ENCODE measurements at regions not wholly inside any gene's neighbourhood (a gene's known extent, or its start where the extent isn't known, plus 50 kb on each side); places are given as distances from the start of the nearest gene placed in this dataset.

DNA sequence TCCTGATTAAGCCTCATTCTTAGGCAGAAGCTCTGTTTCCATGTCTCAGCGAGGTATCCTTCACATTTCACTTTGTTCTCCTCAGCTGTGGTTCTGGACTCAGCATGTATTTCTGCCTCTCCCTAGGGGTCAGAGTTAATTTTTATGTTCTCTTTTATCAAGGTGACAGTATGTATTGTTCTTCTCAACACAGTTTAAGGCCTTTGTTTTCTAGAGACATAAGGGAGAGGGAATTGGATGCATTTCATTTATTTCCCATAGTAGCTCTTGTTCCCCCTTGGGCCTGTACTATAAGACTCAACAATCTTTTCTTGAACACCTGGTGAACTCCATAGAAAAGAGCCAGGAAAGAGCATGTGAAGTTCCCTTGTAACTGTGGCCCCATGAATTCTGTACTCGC, 214.3 kb downstream of the ZWINT start:
- TF ChIP-seq CREB5 (CRISPR knock-in tag; IDR thresholded peaks at IDR 0.05; ENCODE audit: low read depth) (no peak), CSRNP3 (CRISPR knock-in tag; IDR thresholded peaks at IDR 0.05) (no peak), ZFP30 (CRISPR knock-in tag; IDR thresholded peaks at IDR 0.05) (no peak), TSHZ2 (CRISPR knock-in tag; IDR thresholded peaks at IDR 0.05) (no peak), ARNTL (CRISPR knock-in tag; IDR thresholded peaks at IDR 0.05; ENCODE audit: borderline replicate concordance, low read depth) (no peak), SNAI2 (CRISPR knock-in tag; IDR thresholded peaks at IDR 0.05) (no peak), RARB (CRISPR knock-in tag; IDR thresholded peaks at IDR 0.05) (no peak), ZNF70 (CRISPR knock-in tag; IDR thresholded peaks at IDR 0.05) (no peak), POU6F1 (CRISPR knock-in tag; IDR thresholded peaks at IDR 0.05; ENCODE audit: borderline replicate concordance, low read depth) (no peak), GLIS3 (CRISPR knock-in tag; IDR thresholded peaks at IDR 0.05) (no peak), ZFP3 (CRISPR knock-in tag; IDR thresholded peaks at IDR 0.05) (no peak), ZC3H10 (CRISPR knock-in tag; IDR thresholded peaks at IDR 0.05) (no peak), ZNF565 (CRISPR knock-in tag; conservative IDR thresholded peaks at IDR 0.05; ENCODE audit: low read depth) (no peak)
- TF ChIP-seq, protein P1, sequence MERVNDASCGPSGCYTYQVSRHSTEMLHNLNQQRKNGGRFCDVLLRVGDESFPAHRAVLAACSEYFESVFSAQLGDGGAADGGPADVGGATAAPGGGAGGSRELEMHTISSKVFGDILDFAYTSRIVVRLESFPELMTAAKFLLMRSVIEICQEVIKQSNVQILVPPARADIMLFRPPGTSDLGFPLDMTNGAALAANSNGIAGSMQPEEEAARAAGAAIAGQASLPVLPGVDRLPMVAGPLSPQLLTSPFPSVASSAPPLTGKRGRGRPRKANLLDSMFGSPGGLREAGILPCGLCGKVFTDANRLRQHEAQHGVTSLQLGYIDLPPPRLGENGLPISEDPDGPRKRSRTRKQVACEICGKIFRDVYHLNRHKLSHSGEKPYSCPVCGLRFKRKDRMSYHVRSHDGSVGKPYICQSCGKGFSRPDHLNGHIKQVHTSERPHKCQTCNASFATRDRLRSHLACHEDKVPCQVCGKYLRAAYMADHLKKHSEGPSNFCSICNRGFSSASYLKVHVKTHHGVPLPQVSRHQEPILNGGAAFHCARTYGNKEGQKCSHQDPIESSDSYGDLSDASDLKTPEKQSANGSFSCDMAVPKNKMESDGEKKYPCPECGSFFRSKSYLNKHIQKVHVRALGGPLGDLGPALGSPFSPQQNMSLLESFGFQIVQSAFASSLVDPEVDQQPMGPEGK (CRISPR knock-in tag; IDR thresholded peaks at IDR 0.05; ENCODE audit: borderline replicate concordance): no peak
